GM18519 (cell line): ENCODE measurements at regions not wholly inside any gene's neighbourhood (a gene's known extent, or its start where the extent isn't known, plus 50 kb on each side); places are given as distances from the start of the nearest gene placed in this dataset.
A peak's percentile ranks its signal among the peaks of the same experiment; 100 is the strongest.

ENCODE experiments used
- ATAC-seq: cut with Tn5 transposase; IDR thresholded peaks from one replicate; pipeline ENCODE4 v1.9.1; 2021; ENCODE audit warnings: mild to moderate bottlenecking, moderate library complexity; ENCODE audit not compliant: unreplicated experiment, low FRiP score

- ATAC-seq = no peak
These were observed 400.5 kb downstream of the KLF12 start for GRCh38 chr13:73733706-73734105.

DNA sequence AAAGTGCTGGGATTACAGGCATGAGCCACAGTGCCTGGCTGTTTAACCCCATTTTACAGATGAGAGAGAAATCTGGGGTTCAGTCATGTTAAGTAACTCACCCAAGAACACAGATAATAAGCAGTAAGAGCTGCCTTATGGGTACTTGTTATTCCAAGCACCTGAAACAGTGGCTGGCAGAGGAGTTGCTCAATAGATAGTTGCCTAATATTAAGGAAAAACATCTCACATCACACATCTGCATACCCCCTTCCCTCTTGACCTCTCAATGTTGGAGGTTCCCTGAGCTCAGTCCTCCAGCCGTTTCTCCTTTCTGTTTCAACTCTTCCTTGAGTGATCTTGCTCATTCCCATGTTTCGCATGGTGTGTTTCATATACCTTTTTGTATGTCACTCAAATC lies 401.9 kb downstream of the KLF12 start:
- no peak for ATAC-seq

DNA sequence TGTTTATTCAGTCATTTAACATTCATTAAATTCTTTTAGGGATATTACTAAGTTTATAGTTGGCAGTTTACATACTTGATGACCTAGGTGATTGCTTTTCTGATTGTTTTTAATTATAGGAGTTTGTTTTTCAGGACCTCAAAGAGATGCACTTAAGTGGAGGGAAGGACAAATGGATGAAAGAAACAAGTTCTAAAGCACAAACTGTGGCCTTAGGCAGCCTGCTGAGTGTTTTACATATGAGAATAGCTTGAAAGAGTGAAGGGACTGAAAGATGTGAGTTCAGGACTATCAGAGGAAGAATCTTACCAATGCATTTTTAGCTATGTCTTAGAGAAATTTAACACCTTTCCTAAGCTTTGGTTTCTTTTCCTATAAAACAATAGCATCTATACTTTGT lies 402.6 kb downstream of the KLF12 start:
- ATAC-seq = no peak

GRCh38 chr13:73730014-73730413 lies 404.2 kb downstream of the KLF12 start:
- no peak for ATAC-seq

GRCh38 chr13:73729046-73729445 lies 405.2 kb downstream of the KLF12 start:
- no peak for ATAC-seq

- peak; percentile 99 for ATAC-seq
These were observed 412.1 kb downstream of the KLF12 start for GRCh38 chr13:73722120-73722519.

DNA sequence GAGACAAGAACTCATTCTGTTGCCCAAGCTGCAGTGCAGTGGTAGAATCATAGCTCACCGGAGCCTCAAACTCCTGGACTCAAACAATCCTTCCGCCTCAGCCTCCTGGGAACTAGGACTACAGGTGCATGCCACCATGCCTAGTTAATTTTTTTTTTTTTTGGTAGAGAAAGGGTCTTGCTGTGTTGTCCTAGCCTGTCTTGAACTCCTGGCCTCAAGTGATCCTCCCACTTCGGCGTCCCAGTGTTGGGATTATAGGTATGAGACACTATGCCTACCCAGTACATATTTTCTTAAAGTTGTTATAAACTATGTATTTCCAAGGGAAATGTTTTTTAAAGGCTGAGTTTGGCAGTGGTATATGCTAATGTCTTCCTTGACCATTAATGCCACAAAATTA lies 412.6 kb downstream of the KLF12 start:
- ATAC-seq = no peak

DNA sequence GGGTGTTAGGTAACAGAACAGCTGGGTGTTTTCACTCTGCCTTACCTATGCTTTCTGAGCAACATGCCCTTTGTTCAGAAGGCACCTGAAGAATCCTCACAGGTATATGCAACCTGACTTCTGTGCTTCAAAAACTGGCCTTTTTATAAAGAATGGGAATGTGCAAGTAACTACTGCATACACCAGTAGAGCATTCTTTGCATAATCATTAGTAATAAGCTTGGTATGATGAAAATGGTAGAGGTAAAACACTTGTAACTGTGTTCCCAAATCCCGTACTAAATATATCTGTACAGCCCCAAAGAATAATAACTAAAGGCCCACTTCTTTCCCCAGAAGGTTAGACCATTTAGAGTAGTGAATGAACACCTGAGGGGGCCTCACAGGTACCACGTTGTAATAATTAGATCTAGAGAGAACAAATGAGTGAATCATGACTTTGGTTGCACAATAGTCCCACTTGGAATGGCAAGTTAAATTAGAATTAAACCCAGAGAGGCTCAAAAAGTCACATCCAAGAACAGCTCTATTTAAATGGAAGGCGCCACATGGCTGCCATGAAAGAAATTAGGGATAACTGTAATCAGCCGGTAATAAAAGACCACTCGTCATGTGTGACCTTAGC lies 413.9 kb downstream of the KLF12 start:
- no peak for ATAC-seq

DNA sequence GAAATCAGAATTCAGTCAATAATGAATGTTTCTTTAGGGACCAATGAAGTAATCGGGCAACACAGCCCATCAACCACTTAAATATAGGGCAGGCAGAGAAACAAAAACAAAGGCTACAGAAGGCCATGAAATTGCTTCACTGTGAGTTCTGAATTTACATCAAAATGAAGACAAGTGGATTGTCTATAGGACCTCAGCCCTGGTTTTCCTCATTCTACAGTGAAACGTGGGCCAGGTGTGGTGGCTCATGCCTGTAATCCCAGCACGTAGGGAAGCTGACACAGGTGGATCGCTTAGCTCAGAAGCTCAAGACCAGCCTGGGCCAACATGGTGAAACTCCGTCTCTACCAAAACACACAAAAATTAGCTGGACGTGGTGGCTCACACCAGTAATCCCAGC lies 416.0 kb downstream of the KLF12 start:
- ATAC-seq = no peak

GRCh38 chr13:73717632-73718031 lies 416.6 kb downstream of the KLF12 start:
- ATAC-seq = no peak

- peak; percentile 66 for ATAC-seq
These were observed 418.2 kb downstream of the KLF12 start for GRCh38 chr13:73715911-73716510.

- ATAC-seq = peak; percentile 69
These were observed 418.9 kb downstream of the KLF12 start for GRCh38 chr13:73715114-73715910.

GRCh38 chr13:73714522-73714921 lies 419.7 kb downstream of the KLF12 start:
- ATAC-seq = no peak

- ATAC-seq = peak; percentile 96
These were observed 425.7 kb downstream of the KLF12 start for GRCh38 chr13:73708393-73708985.

- ATAC-seq = no peak
These were observed 429.6 kb downstream of the KLF12 start for GRCh38 chr13:73704587-73704986.

DNA sequence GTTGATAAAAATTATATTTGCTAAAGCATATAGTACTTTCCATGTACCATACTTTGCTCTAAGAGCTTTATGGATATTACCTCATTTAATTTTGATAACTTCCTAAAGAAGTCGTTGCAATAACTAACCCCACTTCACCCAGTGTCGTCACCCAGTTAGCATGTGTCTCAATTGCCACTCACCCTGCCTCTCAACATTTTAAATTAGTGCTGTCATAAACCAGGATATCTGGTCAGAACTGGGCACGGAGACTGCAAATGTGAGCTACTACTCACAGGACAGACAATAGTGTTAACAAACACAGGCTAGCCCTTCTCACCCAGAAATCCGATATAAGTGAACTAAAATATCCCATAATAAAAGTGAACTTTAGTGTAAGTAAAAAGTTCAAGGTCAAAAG lies 430.6 kb downstream of the KLF12 start:
- no peak for ATAC-seq

- ATAC-seq = peak; percentile 89
These were observed 431.7 kb downstream of the KLF12 start for GRCh38 chr13:73702419-73703071.

GRCh38 chr13:73701160-73701559 lies 433.0 kb downstream of the KLF12 start:
- no peak for ATAC-seq

- no peak for ATAC-seq
These were observed 435.3 kb downstream of the KLF12 start for GRCh38 chr13:73698859-73699258.

DNA sequence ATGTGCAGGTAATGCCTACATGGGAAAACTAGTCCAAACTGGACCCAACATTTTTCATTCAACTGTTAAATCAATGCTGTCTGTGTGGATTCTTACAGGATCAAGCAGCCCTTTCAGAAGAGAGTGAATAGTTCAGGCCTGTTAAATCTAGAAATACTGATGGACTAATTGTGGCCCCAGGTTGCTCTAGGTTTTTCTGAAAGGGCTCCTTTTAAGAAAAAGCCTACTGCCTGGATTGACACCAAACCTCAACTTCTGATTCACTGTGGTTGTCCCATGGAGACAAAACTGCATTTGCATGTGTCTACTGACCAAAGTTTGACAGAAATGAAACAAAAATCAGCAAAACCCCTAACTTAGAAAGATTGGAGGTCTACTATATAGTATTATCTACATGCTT lies 437.0 kb downstream of the KLF12 start:
- no peak for ATAC-seq

DNA sequence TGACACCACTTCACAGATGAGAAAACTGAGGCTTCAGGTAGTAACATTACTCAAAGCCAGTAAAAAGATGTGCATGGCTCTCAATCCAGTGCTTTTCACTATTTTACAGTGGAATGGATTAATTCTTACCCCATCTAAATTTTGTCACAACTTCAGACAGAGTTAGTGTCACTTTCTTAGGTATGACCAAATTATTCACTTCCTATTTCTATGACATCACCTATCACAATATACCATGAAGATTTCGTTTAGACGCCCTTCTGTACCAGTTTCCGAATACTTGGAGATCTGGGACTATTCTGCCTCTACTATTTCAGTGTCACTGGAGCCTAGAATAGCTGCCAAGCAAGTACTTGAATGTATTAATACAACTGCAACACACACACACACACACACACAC lies 437.5 kb downstream of the KLF12 start:
- no peak for ATAC-seq
